HG03432 (cell line): ENCODE measurements at regions not wholly inside any gene's neighbourhood (a gene's known extent, or its start where the extent isn't known, plus 50 kb on each side); places are given as distances from the start of the nearest gene placed in this dataset.

Experiments used
- ATAC-seq: cut with Tn5 transposase; IDR thresholded peaks from one replicate; pipeline ENCODE4 v1.9.1; 2021; ENCODE audit warnings: mild to moderate bottlenecking, moderate library complexity; ENCODE audit not compliant: unreplicated experiment

GRCh38 chr14:65222440-65222858 is 120.1 kb upstream of the MAX start:
- ATAC-seq = peak; percentile 74

- ATAC-seq = no peak
Observed at GRCh38 chr14:65223636-65224035, 121.3 kb upstream of the MAX start.

- no peak for ATAC-seq
Observed at GRCh38 chr14:65224799-65225198, 122.5 kb upstream of the MAX start.

GRCh38 chr14:65225299-65226159 is 123.2 kb upstream of the MAX start:
- ATAC-seq = no peak

- no peak for ATAC-seq
Observed at GRCh38 chr14:65226824-65227604, 124.7 kb upstream of the MAX start.

GRCh38 chr14:65228436-65228835 is 126.1 kb upstream of the MAX start:
- peak; percentile 89 for ATAC-seq

GRCh38 chr14:65228956-65229747 is 126.8 kb upstream of the MAX start:
- no peak for ATAC-seq

GRCh38 chr14:65229748-65230728 is 127.7 kb upstream of the MAX start:
- ATAC-seq = no peak

GRCh38 chr14:65231286-65231980 is 129.1 kb upstream of the MAX start:
- no peak for ATAC-seq

GRCh38 chr14:65234752-65235361 is 132.5 kb upstream of the MAX start:
- no peak for ATAC-seq

- no peak for ATAC-seq
Observed at GRCh38 chr14:65237023-65237814, 134.9 kb upstream of the MAX start.

GRCh38 chr14:65237941-65238340 is 135.6 kb upstream of the MAX start:
- no peak for ATAC-seq

- no peak for ATAC-seq
Observed at GRCh38 chr14:65238456-65238855, 136.1 kb upstream of the MAX start.

GRCh38 chr14:65239143-65239937 is 137.0 kb upstream of the MAX start:
- no peak for ATAC-seq

- no peak for ATAC-seq
Observed at GRCh38 chr14:65239938-65240296, 137.6 kb upstream of the MAX start.

GRCh38 chr14:65241125-65241752 is 138.9 kb upstream of the MAX start:
- ATAC-seq = no peak

GRCh38 chr14:65242732-65243134 is 140.4 kb upstream of the MAX start:
- ATAC-seq = no peak
